GM21825 (cell line): ENCODE measurements at regions not wholly inside any gene's neighbourhood (a gene's known extent, or its start where the extent isn't known, plus 50 kb on each side); places are given as distances from the start of the nearest gene placed in this dataset.

Experiments used
- ATAC-seq: cut with Tn5 transposase; IDR thresholded peaks from one replicate; pipeline ENCODE4 v1.9.1; 2021; ENCODE audit warnings: mild to moderate bottlenecking, moderate library complexity; ENCODE audit not compliant: unreplicated experiment

- no peak for ATAC-seq
Measured at GRCh38 chr12:58455136-58455535, 465.2 kb downstream of the LRIG3 start.

GRCh38 chr12:58458102-58458501, 462.2 kb downstream of the LRIG3 start:
- ATAC-seq: no peak

GRCh38 chr12:58459191-58459590, 461.1 kb downstream of the LRIG3 start:
- ATAC-seq: no peak

- ATAC-seq: no peak
Measured at GRCh38 chr12:58463051-58463450, 457.3 kb downstream of the LRIG3 start.

GRCh38 chr12:58465418-58465817, 454.9 kb downstream of the LRIG3 start:
- no peak for ATAC-seq

- ATAC-seq: no peak
Measured at GRCh38 chr12:58470266-58471010, 449.9 kb downstream of the LRIG3 start.

GRCh38 chr12:58479401-58479800, 440.9 kb downstream of the LRIG3 start:
- no peak for ATAC-seq

GRCh38 chr12:58481811-58482210, 438.5 kb downstream of the LRIG3 start:
- no peak for ATAC-seq

- ATAC-seq: no peak
Measured at GRCh38 chr12:58487255-58487654, 433.0 kb downstream of the LRIG3 start.

- ATAC-seq: no peak
Measured at GRCh38 chr12:58487678-58488161, 432.6 kb downstream of the LRIG3 start.

- no peak for ATAC-seq
Measured at GRCh38 chr12:58489394-58489793, 430.9 kb downstream of the LRIG3 start.

- ATAC-seq: no peak
Measured at GRCh38 chr12:58491306-58491705, 429.0 kb downstream of the LRIG3 start.

GRCh38 chr12:58496411-58497190, 423.7 kb downstream of the LRIG3 start:
- ATAC-seq: no peak

- ATAC-seq: no peak
Measured at GRCh38 chr12:58500399-58500798, 419.9 kb downstream of the LRIG3 start.

GRCh38 chr12:58502226-58502625, 418.1 kb downstream of the LRIG3 start:
- ATAC-seq: no peak

GRCh38 chr12:58502841-58503240, 417.5 kb downstream of the LRIG3 start:
- ATAC-seq: no peak

GRCh38 chr12:58503731-58504130, 416.6 kb downstream of the LRIG3 start:
- no peak for ATAC-seq

GRCh38 chr12:58504143-58504938, 416.0 kb downstream of the LRIG3 start:
- no peak for ATAC-seq

GRCh38 chr12:58509116-58509885, 411.0 kb downstream of the LRIG3 start:
- no peak for ATAC-seq

- ATAC-seq: no peak
Measured at GRCh38 chr12:58513301-58513834, 406.9 kb downstream of the LRIG3 start.
